Germinal center (tissue), 1 donor: ENCODE measurements at regions not wholly inside any gene's neighbourhood (a gene's known extent, or its start where the extent isn't known, plus 50 kb on each side); places are given as distances from the start of the nearest gene placed in this dataset.

ENCODE experiments used
- DNase-seq: peaks from one replicate; pipeline ENCODE4 v3.0.0; 2012; ENCODE audit warnings: mixed read lengths, low spot score

DNA sequence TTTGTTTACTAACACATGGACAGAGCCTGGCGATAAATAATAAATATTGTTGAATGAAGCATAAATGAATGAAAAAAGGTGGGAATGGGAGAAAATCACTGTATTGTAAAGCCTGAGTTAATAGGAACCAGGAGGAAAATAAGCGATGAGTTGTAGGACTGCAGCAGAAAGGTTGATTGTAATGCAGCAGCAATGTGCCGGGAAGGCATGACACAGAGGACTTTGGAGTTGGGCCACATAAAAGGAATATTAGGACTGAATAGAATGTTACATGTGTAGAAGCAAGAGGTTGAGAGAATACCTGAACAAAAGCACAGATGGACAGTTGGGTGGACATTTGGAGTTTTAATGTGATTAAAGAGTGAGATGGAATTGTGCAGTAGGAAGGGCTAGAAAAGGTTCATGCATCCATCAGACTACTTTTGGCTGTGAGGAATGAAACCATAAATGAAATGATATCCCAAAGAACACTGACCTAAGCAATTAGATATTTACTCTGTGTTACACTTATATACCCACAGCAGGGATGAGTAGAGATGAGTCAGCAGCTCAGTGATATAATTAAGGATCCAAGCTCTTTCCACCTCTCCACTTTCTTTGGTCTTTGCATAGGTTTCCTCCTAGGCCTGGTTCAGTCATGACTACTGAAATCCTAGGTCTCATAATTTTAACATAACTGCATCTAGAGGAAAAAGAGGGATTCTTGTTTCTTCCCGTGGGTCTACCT, 55.4 kb downstream of the CCER1 start:
- no peak for DNase-seq

DNA sequence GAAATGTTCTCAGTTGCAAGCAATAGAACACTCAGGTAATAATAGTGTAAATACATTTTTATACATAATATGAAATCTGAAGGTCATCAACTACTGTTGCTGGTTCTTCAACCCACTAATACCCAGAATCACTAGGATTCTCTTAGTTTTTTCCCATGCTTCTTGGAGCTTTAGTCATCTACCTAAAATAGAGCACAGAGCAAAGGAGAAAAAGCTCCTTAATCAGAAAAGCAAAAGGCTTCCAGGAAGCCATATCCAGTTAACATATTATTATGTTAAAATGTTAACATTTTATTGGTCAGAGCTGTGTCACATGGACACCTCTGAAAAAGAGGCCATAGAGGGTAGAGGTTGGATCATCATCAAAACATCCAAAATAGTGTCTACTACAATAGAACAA, 57.0 kb downstream of the CCER1 start:
- no peak for DNase-seq

DNA sequence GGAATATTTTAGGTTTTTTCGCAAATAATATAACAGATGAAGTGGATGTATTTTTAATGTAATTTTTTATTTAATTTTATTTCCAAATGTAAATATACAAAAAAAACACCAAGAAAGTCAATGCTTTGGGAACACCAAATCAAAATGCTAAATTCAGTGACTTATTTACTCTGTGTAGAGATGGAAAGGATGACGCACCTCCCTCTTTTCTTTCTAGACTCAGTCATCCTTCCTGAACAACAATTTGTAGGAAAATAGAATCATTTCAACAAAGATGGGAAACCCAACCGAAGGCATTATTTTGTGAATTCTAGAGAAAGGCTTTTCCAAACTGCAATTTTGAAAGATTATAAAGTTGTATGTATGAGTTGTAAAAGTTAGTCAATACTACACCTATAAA, 57.7 kb downstream of the CCER1 start:
- DNase-seq, result no peak

DNA sequence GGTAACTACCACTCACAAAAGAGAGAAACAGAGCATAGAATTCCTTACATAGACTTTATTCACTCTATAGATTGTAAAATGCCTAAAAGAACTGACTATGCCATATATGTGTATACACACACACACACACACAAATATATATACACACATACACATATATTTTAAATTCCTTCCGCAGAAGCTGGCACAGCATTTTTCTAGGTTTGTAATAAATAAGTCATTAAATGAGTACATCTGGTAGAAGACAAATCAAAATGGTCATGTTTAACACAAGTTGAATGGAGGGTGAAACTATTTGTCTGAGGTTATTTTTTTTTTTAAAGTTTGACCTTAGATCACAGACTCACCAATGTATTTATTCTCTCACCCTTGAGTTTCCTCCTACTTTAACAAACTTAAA, 58.2 kb downstream of the CCER1 start:
- no peak for DNase-seq

DNA sequence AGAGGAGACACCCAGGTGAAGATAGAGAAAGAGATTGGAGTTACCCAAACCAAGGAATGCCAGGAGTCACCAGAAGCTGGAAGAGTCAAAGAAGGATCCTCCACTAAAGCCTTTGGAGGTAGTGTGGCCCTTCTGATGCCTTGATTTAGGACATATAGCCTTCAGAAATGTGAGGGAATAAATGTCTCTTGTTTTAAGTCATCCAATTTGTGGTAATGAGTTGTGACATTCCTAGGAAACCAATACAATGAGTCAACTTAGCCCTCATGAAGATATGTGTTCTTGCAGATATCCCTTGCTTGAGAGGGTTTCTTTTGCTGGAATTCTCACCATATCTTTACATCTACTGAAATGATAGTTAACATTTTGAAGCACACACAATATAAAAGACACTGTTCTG, 58.8 kb downstream of the CCER1 start:
- no peak for DNase-seq

DNA sequence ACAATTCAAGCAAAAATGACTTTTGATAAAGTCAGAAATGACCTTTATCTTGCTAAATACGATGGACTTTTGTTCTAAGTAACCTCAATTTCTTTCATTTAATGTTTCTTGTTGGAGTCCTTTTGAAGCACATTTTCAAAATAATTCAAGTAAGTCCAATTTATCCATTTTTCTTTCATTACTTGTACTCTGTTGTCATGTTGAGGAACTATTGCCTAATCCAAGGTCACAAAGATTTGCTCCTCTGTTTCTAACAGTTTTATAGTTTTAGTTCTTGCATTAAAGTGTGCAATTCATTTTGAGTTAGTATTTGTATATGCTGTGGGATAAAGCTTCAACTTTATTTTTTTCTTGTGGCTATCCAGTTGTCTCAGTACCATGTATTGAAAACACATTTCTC, 66.7 kb downstream of the CCER1 start:
- DNase-seq, result no peak

DNA sequence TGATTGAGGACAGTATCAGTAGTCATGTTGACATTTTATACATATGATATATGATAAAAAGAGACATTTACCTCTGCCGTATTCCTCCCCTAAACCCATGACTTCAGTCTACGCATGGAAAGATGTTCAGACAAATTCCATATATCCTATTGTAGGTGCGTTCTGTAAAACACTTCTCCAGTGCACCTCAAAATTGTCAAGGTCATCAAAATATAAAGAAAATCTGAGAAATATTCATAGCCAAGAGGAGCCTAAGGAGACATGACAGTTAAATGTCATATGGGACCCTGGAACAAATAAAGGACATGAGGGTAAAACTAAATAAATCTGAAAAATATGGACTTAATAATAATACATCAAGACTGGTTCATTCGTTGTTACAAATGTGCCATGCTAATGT, 71.5 kb downstream of the CCER1 start:
- DNase-seq, result no peak

DNA sequence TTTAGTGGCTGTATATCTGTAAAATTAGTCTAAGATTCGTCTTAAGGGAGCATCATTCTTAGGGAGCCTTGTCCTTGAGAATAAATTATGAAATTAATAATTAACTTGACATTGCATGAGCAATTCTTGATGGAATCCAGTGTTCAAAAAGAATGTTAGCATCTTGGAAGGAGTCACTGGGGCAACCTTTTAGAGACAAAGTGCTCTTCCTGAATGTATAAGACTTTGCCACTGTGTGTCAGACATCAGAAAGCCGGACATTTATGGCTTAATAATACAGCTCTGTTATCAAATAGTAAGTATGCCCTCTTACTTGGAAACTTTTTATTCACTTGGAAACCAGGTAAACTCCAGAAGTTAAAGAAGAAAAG, 83.3 kb downstream of the CCER1 start:
- no peak for DNase-seq

DNA sequence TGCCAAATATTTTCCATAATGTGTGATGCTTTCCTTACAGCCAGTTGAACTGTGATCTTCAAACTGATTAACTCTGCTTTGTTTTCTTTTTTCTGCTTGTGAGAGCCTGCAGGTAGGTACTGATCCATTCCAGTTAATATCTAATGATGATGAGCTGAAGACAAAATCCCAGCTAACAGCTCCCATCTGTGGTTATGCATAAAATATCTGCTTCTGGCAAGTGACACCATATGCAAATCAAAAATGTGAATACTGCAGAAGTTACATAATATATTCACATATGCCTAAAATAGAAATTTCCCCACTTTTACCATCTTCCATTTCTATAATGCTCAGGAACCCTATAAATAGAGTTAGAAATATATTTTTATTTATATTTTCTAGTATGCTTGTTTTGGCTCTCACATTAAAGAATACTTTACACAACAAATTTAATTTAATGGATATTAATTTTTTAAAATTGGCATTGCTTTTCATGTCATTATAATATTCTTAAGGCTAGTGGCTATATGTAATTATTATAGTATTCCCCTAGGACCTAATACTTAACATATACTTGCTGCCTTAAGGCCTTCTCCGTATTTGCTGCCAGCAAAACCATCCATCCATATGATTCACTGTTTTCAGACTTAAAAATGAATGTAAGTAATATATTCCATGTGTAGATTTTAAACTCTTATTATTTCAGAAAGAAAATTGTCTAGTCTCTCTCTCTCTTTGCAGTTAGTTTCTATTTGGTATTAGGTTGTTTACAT, 83.8 kb downstream of the CCER1 start:
- DNase-seq, result no peak

DNA sequence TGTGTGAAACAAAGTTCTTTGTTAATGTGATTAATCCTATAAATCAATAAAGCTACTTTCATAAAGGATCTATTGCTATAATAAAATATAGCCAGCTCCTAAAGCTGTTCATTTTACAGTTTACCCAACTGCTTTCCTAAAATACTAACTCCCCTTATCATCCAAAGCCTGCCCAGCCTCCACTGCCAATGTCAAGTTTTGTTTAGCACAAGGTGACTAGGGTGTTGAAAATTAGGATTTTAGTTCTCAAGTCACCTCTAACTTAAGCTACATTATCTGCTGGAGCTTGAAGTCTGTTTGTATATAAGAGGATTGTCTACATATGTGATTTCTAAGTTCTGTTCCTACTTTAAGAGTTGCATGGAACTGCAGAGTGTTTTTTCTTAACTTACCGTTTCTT, 86.3 kb downstream of the CCER1 start:
- DNase-seq, result no peak

DNA sequence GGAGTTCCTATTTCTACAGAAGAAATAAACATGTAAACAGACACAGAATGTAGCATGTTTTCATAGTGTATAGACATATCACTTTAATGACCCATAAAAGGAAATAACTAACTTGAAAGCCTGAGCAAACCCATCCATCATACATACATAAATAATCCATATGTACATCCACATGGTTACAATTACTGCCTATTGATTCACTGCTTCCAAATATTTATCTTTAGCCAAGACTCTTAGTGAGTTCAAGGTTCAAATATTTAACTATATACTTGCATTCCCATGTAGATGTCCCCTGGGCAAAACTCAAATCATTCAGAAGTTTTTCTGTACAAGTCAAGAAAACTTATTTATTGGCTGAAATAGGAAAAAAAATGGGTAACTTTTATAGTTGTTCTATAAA, 95.4 kb downstream of the CCER1 start:
- no peak for DNase-seq

DNA sequence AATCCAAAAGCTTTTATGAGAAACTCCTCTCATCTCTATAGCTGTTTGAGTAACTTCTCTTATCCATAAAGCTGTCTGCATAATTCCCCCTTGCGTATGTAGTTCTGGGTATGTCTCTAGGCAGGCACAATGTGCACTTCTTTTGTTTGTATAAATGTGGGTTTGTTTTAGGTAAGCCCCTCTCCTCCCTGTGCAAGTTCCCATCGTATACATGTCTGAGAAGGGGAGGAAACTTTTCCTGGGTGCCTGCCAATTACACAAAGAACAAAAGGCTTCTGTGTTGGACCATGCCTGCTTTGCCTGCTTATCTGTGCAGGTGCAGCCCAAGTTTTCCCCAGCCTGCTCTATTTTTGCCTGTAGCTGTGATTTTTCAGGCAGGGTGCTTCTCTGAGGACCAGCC, 96.7 kb downstream of the CCER1 start:
- no peak for DNase-seq

DNA sequence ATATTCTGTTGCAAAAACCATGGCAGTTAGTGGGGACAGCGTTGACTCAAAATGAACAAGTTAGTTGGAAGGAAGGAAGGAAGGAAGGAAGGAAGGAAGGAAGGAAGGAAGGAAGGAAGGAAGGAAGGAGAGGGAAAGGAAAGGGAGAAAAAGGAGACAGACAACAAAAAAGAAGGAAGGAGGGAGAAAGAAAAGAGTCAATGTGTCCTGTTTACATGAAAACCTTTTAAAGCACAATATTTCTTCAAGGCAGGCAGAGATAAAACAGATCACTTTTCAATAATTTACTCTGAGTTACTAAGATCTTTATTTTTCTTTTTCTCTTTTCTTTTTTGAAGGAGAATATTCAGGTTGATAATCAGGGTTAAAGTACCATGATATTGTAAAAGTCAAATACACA, 99.4 kb downstream of the CCER1 start:
- DNase-seq, result no peak

DNA sequence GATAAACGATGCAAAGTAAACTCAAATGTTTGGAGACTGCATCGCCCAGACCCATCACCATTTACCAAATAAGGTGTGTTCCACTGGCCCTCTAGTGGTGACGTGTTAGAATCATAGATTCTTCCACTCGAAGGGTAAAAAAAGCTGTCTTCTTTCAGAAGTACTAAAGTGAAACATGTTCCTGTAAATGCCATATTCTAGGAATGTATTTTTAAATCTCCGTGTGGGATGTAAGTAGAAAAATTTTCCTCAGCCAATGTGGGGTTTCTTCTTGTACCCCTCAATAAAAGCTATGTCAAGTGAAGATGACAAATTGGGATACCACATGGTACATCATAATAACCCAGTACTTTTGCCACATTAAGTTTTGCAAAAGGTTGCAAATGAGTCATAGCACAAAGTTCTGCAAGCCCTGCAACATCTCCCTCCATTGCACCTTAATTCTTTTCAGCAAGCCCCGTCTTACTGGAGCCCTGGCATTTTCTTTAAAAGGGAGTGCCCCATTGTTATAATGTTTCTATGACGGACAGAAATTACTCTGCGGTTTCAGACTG, 100.8 kb downstream of the CCER1 start:
- no peak for DNase-seq

DNA sequence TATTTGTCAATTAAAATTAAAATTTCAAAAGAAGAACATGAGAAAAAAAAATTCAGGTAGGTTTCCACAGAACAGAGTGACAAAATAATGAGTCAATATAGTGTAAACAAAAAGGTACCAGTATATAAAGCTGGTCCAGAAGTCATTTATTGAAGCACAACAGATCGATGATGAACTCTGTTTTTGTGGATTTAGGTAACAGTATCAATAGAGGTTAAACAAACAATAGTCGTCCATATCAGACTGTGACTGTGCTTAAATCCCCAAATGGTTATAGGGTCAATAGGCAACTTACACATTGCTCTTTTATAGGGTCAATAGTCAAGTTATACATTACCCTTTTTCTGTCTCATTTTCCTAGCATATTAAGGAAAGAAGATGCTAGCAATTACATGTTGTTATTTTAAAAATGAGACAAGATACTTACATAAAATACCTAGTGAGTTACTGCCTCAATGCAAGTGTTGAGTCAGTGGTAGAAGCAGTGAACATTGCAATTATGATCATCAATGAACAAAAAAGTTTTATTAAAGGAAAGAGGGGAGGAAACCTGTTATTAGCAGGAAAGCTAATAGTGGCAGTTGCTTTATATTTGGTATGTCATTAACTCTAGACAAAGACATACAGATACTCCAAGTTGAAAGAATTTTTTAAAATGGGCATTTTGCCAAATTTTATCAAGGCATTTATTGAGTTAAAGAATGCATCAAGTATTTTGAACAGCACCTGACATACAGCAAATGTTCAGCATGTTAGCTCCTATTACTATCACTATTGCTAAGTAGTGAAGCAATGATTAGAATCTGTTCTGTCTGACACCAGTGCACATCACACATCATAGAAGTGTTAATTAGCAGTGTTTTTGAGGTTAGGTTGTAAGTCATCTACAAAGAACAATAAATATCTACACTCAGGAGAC, 102.9 kb downstream of the CCER1 start:
- no peak for DNase-seq

DNA sequence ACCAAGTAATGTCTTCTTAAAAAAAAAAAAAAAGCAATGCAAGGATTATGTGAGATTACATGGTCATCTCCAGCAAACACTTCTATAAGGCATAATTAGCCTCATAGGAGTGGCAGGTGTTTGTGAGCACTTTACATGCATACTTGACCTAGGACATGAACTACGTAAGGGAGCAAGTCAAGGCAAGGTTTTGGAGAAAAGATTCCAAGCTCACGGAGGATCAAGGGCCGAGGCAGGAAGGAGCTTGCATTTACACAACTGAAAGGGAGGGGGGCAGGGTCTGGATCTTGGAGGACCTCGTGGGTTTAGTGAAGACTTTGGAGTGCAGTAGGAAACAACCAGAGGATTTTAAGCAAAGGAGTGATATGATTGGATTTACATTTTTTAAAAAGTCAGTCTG, 112.5 kb downstream of the CCER1 start:
- DNase-seq, result no peak

DNA sequence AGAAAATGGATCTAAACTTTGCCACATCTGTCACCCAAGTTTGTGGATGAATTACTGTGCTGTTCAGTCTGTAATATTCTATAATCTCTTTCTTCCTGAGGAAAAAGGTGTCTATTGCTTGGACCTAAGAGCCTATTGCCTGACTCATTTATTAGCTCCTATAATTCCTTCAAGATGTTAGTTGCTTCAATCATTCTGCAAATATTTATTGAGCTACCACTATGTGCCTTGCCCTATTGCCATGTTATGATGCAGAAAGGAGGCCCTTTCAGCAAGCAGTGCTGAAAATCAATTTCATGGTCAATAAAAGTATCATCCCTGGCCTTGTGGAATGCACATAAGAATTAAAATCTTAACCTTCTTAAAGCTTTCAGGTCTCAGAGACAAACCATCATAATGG, 113.6 kb downstream of the CCER1 start:
- no peak for DNase-seq

DNA sequence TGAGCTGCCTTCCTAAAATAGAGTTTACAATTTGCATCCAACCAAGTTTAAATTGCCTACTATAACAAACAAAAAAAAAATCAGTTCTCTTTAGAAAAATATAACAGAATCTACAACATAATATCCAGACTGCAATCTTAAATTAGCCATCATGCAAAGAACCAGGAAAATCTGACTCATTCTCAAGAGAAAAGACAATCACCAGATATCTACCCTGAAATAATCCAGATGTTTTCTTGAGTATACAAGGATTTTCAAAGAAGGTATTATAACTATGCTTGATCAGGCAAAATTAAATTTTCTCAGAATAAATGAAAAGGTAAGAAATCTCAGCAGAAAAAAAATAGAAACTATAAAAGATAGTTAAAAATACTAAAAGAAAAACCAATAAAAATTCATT, 115.6 kb downstream of the CCER1 start:
- DNase-seq, result no peak

DNA sequence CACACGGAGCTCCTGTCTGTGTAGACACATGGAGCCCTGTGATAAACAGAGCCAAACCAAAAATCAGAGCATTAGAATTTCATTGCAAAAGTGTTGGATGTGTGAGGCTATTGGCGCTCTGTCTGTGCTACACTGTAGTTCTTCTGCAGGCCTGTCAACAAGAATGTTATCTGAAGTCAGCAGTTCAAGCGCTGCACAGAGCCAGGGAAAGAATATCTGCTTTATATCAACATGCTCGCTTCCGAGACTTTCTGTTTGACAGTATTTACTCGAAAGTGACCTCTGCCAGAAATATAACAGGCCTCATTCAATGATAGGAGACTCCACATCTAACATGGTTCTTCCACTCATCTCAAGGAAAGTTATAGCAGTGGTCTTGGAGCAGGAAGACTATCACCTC, 118.3 kb downstream of the CCER1 start:
- no peak for DNase-seq

DNA sequence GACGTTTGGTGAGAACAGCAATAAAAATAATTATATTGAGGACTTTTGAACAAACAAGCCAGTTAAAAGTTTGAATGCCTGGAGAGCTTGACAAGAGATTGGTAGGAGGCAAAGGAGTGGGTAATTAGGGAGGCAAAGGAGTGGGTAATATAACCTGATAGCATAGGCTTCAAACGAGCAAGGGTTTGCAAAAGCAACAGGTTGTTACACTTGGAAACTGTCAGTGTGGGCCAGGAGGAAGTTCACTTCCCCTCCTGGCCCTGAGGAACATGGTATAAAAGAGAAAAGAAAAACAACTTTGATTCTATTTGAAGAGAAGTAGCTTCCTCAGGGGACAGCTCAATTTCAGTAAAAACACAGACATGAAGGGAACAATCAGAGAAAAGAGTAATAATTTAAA, 121.7 kb downstream of the CCER1 start:
- DNase-seq, result no peak

DNA sequence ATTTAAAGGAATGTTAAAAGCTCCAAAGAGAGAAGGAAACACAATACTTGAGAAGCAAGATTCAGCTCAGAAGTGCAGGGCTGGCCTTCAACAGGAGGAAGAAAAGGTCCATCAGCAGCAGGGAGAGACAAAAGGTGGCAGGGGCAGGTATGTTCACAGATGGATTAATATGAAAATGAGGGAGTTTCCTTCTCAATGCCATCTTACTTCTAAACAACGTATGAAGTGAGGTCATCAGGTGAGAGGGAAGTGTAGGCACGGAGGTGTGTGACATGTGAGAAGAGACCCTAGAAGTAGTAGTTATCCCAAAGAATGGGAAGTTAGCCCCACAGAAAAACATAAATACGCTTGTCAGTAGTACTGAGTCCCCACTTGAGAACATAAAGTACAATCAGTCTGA, 122.5 kb downstream of the CCER1 start:
- DNase-seq, result no peak

DNA sequence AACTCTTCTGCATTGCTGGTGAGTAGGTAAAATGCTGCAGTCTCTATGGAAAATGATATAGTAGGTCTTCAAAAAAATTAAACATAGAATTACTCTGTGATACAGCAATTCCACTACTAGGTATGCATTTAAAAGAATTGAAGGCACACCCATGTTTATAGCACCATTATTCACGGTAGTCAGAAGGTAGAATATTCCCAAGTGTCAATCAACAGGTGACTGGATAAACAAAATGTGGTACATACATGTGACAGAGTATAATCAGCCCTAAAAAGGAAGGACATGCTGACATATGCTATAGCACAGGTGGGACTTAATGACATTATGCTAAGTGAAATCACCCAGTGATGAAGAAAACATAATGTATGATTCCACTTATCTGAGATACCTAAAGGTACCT, 123.3 kb downstream of the CCER1 start:
- no peak for DNase-seq

DNA sequence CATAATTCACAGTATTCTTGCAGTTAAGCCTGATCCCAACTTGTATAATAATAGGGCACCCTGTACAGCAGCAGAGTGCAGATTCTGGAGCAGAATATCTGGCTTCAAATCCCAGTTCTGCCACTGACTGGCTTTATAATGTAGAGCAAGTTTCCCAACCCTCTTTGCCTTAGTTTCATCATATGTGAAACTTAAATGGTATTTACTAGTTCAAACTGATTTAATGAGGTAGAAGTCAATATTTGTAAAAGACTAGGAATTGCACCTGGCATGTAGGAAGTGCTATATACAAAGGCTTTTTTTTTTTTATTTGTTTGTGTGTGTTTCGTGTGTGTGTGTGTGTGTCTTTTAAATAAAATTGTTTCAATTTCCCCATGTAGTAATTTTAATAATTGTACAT, 125.9 kb downstream of the CCER1 start:
- DNase-seq, result no peak
